Ishikawa (cell line): ENCODE measurements at regions not wholly inside any gene's neighbourhood (a gene's known extent, or its start where the extent isn't known, plus 50 kb on each side); places are given as distances from the start of the nearest gene placed in this dataset.

Source experiments
- CEBPB ChIP-seq: IDR thresholded peaks from 2 replicates; pipeline ENCODE4 v1.6.1; 2012
- CREB1 ChIP-seq: IDR thresholded peaks from 2 replicates; pipeline ENCODE4 v1.6.1; 2012; ENCODE audit warnings: low read depth
- EGR1 ChIP-seq: IDR thresholded peaks from 2 replicates; pipeline ENCODE4 v1.6.1; 2012
- EP300 ChIP-seq: IDR thresholded peaks from 2 replicates; pipeline ENCODE4 v1.6.1; 2012; ENCODE audit warnings: borderline replicate concordance
- FOXM1 ChIP-seq: IDR thresholded peaks from 2 replicates; pipeline ENCODE4 v1.6.1; 2012; ENCODE audit warnings: low read depth, borderline replicate concordance
- NFIC ChIP-seq: IDR thresholded peaks from 2 replicates; pipeline ENCODE4 v1.6.1; 2012
- RAD21 ChIP-seq: IDR thresholded peaks from 2 replicates; pipeline ENCODE4 v1.6.1; 2012; ENCODE audit warnings: low read depth
- TAF1 ChIP-seq: IDR thresholded peaks from 2 replicates; pipeline ENCODE4 v1.6.1; 2012; ENCODE audit warnings: low read depth, mild to moderate bottlenecking
- TCF12 ChIP-seq: IDR thresholded peaks from 2 replicates; pipeline ENCODE4 v1.6.1; 2012; ENCODE audit warnings: low read depth
- TEAD4 ChIP-seq: IDR thresholded peaks from 2 replicates; pipeline ENCODE4 v1.6.1; 2012
- YY1 ChIP-seq: IDR thresholded peaks from 2 replicates; pipeline ENCODE4 v1.6.1; 2012; ENCODE audit warnings: low read depth
- TF ChIP-seq, protein P1 (sequence below): IDR thresholded peaks from 2 replicates; pipeline ENCODE4 v1.6.1; 2012; ENCODE audit warnings: low read depth, mild to moderate bottlenecking
- TF ChIP-seq, protein P2 (sequence below): IDR thresholded peaks from 2 replicates; pipeline ENCODE4 v1.6.1; 2012
- TF ChIP-seq, protein P3 (sequence below): IDR thresholded peaks from 2 replicates; pipeline ENCODE4 v1.6.1; 2012

DNA sequence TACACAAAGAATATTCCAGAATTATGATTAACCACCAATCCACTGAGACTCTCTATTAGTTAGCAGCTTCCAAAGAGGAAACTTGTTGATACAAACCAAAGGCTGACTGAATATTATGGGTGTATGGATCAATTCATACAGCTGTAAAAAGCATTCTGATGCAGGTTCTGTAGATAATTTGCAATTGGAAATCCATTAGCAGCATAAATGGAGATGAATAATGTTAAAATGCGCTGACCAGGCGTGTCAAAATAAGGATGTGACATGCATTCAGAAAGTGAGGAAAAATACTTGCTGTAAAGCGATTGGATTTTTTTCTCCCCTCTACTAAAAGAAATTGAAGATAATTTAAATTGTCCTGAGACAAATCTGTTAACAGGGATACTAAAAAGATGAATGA, 169.0 kb upstream of the DDX18 start:
- no peak for TF ChIP-seq CREB1
- TF ChIP-seq YY1, result no peak
- TF ChIP-seq FOXM1, result no peak
- no peak for TF ChIP-seq EP300
- no peak for TF ChIP-seq RAD21
- no peak for TF ChIP-seq TCF12
- TF ChIP-seq, protein P1, sequence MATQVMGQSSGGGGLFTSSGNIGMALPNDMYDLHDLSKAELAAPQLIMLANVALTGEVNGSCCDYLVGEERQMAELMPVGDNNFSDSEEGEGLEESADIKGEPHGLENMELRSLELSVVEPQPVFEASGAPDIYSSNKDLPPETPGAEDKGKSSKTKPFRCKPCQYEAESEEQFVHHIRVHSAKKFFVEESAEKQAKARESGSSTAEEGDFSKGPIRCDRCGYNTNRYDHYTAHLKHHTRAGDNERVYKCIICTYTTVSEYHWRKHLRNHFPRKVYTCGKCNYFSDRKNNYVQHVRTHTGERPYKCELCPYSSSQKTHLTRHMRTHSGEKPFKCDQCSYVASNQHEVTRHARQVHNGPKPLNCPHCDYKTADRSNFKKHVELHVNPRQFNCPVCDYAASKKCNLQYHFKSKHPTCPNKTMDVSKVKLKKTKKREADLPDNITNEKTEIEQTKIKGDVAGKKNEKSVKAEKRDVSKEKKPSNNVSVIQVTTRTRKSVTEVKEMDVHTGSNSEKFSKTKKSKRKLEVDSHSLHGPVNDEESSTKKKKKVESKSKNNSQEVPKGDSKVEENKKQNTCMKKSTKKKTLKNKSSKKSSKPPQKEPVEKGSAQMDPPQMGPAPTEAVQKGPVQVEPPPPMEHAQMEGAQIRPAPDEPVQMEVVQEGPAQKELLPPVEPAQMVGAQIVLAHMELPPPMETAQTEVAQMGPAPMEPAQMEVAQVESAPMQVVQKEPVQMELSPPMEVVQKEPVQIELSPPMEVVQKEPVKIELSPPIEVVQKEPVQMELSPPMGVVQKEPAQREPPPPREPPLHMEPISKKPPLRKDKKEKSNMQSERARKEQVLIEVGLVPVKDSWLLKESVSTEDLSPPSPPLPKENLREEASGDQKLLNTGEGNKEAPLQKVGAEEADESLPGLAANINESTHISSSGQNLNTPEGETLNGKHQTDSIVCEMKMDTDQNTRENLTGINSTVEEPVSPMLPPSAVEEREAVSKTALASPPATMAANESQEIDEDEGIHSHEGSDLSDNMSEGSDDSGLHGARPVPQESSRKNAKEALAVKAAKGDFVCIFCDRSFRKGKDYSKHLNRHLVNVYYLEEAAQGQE, result no peak
- TF ChIP-seq, protein P2, sequence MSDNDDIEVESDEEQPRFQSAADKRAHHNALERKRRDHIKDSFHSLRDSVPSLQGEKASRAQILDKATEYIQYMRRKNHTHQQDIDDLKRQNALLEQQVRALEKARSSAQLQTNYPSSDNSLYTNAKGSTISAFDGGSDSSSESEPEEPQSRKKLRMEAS, result no peak
- no peak for TF ChIP-seq EGR1
- TF ChIP-seq TAF1, result no peak
- no peak for TF ChIP-seq CEBPB
- no peak for TF ChIP-seq TEAD4
- TF ChIP-seq, protein P3, sequence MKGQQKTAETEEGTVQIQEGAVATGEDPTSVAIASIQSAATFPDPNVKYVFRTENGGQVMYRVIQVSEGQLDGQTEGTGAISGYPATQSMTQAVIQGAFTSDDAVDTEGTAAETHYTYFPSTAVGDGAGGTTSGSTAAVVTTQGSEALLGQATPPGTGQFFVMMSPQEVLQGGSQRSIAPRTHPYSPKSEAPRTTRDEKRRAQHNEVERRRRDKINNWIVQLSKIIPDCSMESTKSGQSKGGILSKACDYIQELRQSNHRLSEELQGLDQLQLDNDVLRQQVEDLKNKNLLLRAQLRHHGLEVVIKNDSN, result no peak
- TF ChIP-seq NFIC, result no peak
